NB4 (cell line): ENCODE measurements at regions not wholly inside any gene's neighbourhood (a gene's known extent, or its start where the extent isn't known, plus 50 kb on each side); places are given as distances from the start of the nearest gene placed in this dataset.

Experiments
- CTCF ChIP-seq: IDR thresholded peaks from one replicate; pipeline ENCODE4 v1.5.1; 2012; ENCODE audit warnings: low read depth, low read length
- MAX ChIP-seq: IDR thresholded peaks from 2 replicates; pipeline ENCODE4 v1.6.1; 2011; ENCODE audit warnings: low read depth, low read length
- MYC ChIP-seq: IDR thresholded peaks from 2 replicates; pipeline ENCODE4 v1.6.1; 2011; ENCODE audit warnings: low read depth, low read length
- POLR2A ChIP-seq: IDR thresholded peaks from 2 replicates; pipeline ENCODE4 v1.6.1; 2011; ENCODE audit warnings: mild to moderate bottlenecking; ENCODE audit not compliant: insufficient read length; ENCODE audit errors: extremely low read depth

GRCh38 chr5:33372721-33373472 is 67.9 kb upstream of the TARS1 start:
- TF ChIP-seq CTCF (no peak), POLR2A (no peak), MAX (no peak), MYC (no peak)
